Cardiac muscle cell (in vitro differentiated cells and primary cell): ENCODE measurements at regions not wholly inside any gene's neighbourhood (a gene's known extent, or its start where the extent isn't known, plus 50 kb on each side); places are given as distances from the start of the nearest gene placed in this dataset.

Experiments
- DNase-seq, 2 donors: peaks; one replicate each; pipeline versions ENCODE4 v3.0.0 to v3.0.0-alpha.2; 2010 to 2017; ENCODE audit warnings: low read depth in 1 of 2, low spot score in 1 of 2
- H3K27ac ChIP-seq: fragments of 200-600 bp; sonication (generic); 2 replicates; pipeline ENCODE4 v1.5.1; 2016
- H3K27me3 ChIP-seq: fragments of 200-600 bp; sonication (generic); 2 replicates; pipeline ENCODE4 v1.6.0; 2016; ENCODE audit warnings: control low read depth
- H3K36me3 ChIP-seq: fragments of 200-600 bp; sonication (generic); 2 replicates; pipeline ENCODE4 v1.5.1; 2016; ENCODE audit warnings: control low read depth
- H3K4me1 ChIP-seq: fragments of 200-600 bp; sonication (generic); 2 replicates; pipeline ENCODE4 v1.8.1; 2017; ENCODE audit warnings: low read depth, mild to moderate bottlenecking, mixed run types
- H3K4me3 ChIP-seq: fragments of 200-600 bp; sonication (generic); 2 replicates; pipeline ENCODE4 v1.5.1; 2016; ENCODE audit warnings: mild to moderate bottlenecking
- H3K9me3 ChIP-seq: fragments of 200-600 bp; sonication (generic); 2 replicates; pipeline ENCODE4 v1.5.1; 2017; ENCODE audit warnings: low read depth, mild to moderate bottlenecking, control low read depth
- TF ChIP-seq, protein P1 (sequence below): IDR thresholded peaks from 2 replicates; pipeline ENCODE4 v1.5.1; 2012; ENCODE audit warnings: low read depth, mild to moderate bottlenecking, low read length

- Histone ChIP-seq H3K4me1 (no peaks in the 10 kb centered on the region), H3K36me3 (no peaks in the 10 kb centered on the region), H3K27ac (no peak overlapping the region), H3K9me3 (no peaks in the 10 kb centered on the region), H3K4me3 (no peak overlapping the region), H3K27me3 (no peaks in the 10 kb centered on the region)
- peak in 1 of 2 donors; percentile 54 for DNase-seq
- TF ChIP-seq, protein P1, sequence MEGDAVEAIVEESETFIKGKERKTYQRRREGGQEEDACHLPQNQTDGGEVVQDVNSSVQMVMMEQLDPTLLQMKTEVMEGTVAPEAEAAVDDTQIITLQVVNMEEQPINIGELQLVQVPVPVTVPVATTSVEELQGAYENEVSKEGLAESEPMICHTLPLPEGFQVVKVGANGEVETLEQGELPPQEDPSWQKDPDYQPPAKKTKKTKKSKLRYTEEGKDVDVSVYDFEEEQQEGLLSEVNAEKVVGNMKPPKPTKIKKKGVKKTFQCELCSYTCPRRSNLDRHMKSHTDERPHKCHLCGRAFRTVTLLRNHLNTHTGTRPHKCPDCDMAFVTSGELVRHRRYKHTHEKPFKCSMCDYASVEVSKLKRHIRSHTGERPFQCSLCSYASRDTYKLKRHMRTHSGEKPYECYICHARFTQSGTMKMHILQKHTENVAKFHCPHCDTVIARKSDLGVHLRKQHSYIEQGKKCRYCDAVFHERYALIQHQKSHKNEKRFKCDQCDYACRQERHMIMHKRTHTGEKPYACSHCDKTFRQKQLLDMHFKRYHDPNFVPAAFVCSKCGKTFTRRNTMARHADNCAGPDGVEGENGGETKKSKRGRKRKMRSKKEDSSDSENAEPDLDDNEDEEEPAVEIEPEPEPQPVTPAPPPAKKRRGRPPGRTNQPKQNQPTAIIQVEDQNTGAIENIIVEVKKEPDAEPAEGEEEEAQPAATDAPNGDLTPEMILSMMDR = no peak
These were observed 289.7 kb downstream of the PBX3 start for GRCh38 chr9:126036881-126037291.

DNA sequence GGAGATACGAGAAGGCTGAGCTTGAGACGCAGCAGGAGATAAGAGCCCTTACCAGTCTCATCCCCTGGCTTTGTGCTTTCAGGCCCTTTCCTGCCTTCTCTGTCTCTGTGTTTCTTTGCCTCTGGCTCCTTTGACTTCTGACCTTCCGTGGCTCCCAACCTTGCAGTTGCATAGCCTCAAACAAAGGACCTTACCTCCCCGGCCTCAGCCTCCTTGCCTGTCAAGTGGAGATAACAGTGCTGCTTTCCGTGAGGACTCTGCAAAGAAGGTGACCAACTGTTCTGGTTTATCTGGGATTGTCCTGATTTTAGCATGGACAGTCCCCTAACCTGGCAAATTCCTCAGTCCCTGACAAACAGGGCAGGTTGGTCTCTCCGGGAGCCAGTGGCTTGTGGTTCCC, 287.8 kb upstream of the MVB12B start:
- Histone ChIP-seq H3K27ac (no peak overlapping the region), H3K4me3 (no peak overlapping the region), H3K36me3 (no peaks in the 10 kb centered on the region), H3K27me3 (no peaks in the 10 kb centered on the region), H3K9me3 (no peaks in the 10 kb centered on the region), H3K4me1 (no peaks in the 10 kb centered on the region)
- TF ChIP-seq, protein P1 = no peak
- DNase-seq = no peak

- no peak overlapping the region for H3K4me3 ChIP-seq
- no peaks in the 10 kb centered on the region for H3K27me3 ChIP-seq
- H3K9me3 ChIP-seq = no peaks in the 10 kb centered on the region
- H3K4me1 ChIP-seq = no peaks in the 10 kb centered on the region
- H3K36me3 ChIP-seq = no peaks in the 10 kb centered on the region
- TF ChIP-seq, protein P1 = no peak
- DNase-seq = peak in 1 of 2 donors; percentile 85
- no peak overlapping the region for H3K27ac ChIP-seq
These were observed 282.9 kb upstream of the MVB12B start for GRCh38 chr9:126043681-126044080.

- no peaks in the 10 kb centered on the region for H3K4me1 ChIP-seq
- DNase-seq = no peak
- no peaks in the 10 kb centered on the region for H3K9me3 ChIP-seq
- no peak overlapping the region for H3K27ac ChIP-seq
- H3K36me3 ChIP-seq = no peaks in the 10 kb centered on the region
- TF ChIP-seq, protein P1 = no peak
- H3K27me3 ChIP-seq = no peaks in the 10 kb centered on the region
- H3K4me3 ChIP-seq = no peak overlapping the region
These were observed 277.5 kb upstream of the MVB12B start for GRCh38 chr9:126049088-126049487.

GRCh38 chr9:126049896-126050604, 276.6 kb upstream of the MVB12B start:
- Histone ChIP-seq H3K9me3 (no peaks in the 10 kb centered on the region), H3K27me3 (no peaks in the 10 kb centered on the region), H3K27ac (no peak overlapping the region), H3K4me3 (no peak overlapping the region), H3K36me3 (no peaks in the 10 kb centered on the region), H3K4me1 (no peaks in the 10 kb centered on the region)
- DNase-seq = no peak
- TF ChIP-seq, protein P1 = no peak
